Eye (tissue), 1 donor: ENCODE measurements at regions not wholly inside any gene's neighbourhood (a gene's known extent, or its start where the extent isn't known, plus 50 kb on each side); places are given as distances from the start of the nearest gene placed in this dataset.

Experiments
- DNase-seq: peaks from one replicate; pipeline ENCODE4 v3.0.0-alpha.2; 2015

GRCh38 chr17:13403982-13404946 lies 197.5 kb downstream of the HS3ST3A1 start:
- peak; percentile 24 for DNase-seq

- DNase-seq, result no peak
Measured at GRCh38 chr17:13400491-13400890, 201.2 kb downstream of the HS3ST3A1 start.

GRCh38 chr17:13398853-13399252 lies 202.9 kb downstream of the HS3ST3A1 start:
- DNase-seq, result peak; percentile 58

- DNase-seq, result no peak
Measured at GRCh38 chr17:13398091-13398490, 203.6 kb downstream of the HS3ST3A1 start.

GRCh38 chr17:13395862-13396261 lies 205.9 kb downstream of the HS3ST3A1 start:
- no peak for DNase-seq

DNA sequence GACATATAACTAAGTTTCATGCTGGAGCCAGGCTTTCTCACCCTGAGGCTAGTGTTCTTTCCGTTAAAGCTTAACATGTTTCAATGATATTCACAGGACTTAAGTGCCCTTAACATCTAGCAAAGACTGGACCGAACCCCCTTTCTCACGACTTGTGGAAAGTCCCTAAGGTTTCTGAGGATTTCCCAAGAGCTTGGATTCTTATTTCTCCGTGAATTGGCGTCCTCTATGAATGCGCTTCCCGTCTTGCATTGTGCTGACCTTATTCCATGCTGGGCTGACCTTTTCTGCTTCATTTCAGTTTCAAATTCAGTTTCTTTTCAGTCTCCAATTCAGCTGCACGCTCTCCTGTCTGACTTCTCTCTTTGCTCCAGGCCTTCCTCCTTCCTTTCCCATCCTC lies 206.4 kb downstream of the HS3ST3A1 start:
- peak; percentile 69 for DNase-seq

DNA sequence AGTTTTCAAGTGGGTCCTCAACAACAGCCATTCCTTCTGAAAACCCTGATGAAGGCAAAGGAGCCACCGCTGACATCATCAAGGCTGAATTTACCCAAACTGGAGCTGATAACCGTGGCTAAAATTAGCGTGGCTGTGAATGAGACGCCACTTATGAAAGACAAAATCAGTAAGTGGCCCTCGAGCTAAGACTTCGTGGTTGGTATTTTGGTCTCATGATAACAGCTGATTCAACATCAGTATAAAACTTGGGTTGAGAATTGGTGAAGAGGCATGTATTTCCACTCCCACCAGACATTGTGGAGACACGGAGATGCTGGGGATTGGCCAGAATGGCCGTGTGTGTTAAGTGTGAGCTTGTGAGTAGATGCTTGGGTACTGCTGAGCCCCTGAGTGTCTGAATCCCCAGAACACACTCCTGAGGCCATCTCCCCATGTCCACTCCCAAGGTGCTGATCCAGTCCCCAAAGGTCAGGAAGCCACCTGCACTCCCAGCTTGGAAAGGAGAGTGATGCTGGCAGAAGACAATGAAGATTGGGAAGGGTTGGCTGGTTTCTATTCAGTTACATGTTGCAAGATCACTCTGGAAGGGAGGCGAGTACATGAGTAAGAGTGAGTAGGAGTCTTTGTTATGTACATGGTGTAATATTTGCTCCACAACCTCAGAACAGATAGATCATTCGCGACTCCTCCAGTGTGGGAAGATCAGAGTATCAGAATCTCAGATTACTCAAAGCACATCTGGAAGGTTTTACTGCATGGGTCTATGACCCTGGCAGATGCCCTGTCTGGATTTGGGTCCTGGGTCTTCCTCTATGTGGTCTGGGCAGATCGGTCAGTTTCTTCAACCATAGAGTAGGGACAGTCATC lies 207.7 kb downstream of the HS3ST3A1 start:
- DNase-seq, result no peak

- DNase-seq, result no peak
Measured at GRCh38 chr17:13387952-13388351, 213.8 kb downstream of the HS3ST3A1 start.

DNA sequence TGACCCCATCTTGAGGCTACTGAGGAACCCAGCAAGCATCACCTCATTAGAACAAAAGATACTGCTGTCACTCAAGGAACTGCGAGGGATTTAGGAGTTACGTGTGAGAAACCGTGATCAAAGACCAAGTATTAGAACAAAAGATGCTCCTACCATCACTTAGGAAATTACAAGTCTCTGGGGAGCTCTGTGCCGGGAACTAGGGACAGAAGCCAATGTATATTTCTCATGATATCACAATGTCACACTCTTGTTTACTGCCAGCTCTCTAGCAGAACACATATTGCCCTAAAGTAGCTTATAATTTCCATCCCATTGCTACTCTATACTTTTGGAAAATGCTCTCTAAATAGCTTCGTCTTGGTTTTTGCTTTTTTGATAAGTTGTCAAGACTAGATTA lies 214.5 kb downstream of the HS3ST3A1 start:
- DNase-seq, result no peak

GRCh38 chr17:13385481-13385911 lies 216.2 kb downstream of the HS3ST3A1 start:
- no peak for DNase-seq

- no peak for DNase-seq
Measured at GRCh38 chr17:13384626-13385025, 217.1 kb downstream of the HS3ST3A1 start.

GRCh38 chr17:13378361-13378760 lies 223.4 kb downstream of the HS3ST3A1 start:
- no peak for DNase-seq

DNA sequence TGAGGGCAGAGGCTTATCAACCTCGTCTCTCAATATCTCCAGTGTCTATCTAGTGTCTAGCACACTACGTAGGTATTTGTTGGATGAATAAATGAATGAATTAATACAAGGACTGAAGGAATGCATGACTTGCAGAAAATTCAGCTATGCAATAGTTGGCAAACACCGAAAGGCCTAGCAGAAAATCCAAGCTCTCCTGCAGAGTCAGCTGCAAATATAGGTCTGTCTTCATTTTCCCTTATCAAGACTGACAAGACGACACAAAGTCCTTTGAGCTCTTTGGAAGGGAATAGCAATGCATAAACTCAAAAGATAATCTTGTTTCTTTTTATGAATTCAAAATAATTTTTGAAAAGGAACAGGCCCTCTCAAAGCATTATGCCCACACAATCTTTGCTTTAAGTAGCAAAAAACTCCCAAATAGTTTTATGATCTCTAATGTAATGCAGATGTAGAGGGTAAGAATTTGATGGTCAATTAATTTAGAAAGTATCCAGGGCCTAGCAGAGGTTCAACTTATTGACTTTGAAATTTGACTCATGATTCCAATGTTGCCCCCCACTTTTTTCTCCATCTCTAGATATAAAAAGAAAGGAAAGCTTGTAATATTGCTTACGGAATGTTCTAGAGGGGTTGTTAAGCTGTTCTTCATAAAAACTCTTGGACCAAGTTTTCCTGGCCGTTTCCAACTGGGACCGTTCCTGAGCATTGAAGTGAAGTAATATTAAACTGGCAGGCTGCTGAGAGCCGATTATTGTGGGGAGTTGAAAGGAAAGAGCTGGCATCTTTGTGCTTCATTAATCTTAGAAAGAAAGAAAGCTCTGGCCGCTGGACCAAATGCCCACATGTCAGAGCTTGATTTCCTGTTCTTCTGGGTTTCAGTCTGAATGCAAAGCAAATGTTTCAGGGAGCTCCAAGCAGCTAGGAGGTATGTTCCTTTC lies 227.3 kb downstream of the HS3ST3A1 start:
- peak; percentile 54 for DNase-seq

DNA sequence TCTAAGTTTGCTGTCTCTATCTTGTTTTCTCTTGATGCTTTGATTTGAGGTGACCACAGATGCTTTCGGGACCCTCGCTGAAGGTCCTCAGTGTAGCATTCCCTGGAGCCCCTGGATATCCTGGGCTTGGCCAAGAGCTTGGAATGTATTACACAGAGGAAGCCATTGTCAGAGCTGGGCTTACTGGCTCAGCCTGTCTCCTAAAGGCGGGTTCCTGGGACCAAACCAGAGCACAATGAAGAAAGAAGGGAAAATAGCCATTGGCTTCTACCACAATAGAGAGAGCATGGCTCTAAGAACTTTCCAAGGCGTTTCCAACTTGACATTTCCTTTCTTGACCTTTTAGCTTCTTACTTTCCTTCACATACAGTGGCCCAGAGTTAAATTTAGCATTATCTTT lies 229.3 kb downstream of the HS3ST3A1 start:
- no peak for DNase-seq

DNA sequence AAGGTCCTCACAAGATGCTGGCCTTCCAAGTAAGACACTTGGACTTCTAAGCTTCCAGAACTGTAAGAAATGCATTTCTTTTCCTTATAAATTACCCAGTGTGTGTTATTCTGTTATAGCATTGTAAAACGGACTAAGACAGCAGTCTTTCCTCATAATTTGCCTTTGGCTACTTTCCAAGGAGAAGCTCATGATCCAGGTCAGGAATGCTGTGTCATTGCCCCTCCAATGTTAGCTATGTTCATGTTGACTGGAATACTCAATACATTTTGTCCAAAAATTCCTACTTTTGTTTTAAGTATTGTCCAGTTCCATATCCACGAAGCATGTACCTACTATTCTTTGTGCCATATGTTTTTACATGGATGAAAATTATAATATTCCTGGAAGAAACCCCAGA lies 234.6 kb downstream of the HS3ST3A1 start:
- DNase-seq, result no peak

- no peak for DNase-seq
Measured at GRCh38 chr17:13365331-13365730, 236.4 kb downstream of the HS3ST3A1 start.

GRCh38 chr17:13363771-13364170 lies 238.0 kb downstream of the HS3ST3A1 start:
- no peak for DNase-seq

DNA sequence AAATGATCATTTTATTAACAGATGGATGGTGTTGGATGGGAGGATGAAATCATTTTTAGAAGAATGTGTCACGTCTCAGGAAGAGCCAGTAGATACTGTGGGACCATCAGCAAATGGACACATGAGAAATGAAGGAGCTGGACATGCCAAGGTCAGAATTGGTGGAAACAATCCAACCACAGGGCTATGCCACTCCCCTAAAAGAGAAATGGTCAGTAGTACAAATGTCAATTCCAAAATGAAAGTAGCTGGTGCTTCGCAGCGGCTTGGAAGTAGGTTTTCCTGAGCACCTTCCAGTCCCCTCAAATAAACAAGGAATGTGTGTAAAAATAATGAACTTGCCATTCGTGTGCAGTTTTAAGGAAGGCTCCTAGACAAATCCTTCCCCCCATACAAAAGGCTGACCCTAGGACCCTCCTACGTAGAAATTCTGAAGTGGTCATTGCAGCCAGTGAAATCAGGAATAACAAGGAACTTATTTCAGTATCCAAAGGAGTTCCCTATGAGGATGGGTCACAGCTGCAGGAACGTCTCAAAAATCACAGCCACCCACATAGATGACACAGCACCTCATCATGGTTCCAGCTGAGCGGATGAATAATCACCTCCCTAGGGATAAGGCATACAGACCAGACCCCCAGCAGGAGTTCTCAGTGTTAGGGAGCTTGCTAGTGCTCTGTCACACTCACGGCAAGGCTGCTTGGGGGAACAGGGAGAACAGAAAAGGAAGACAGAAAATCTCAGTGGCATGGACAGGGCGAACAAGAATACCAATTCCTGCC lies 239.2 kb downstream of the HS3ST3A1 start:
- peak; percentile 26 for DNase-seq

DNA sequence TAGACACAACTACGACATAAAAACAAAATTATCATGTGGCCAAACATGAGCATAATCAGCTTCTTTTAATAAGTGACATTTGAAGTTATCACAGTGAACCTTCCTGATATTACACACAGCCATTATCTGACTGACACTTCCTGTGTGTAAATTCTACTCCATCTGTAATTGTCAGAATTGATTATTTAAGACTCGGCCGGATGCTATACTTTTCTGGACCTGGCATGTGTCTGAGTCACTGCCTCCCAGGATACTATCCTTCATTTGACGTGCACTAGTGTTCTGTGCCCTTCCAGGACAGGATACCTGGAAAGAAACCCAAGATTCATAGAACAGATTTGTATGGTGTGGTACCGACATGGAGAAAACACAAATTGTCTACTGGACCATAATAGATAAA lies 242.0 kb downstream of the HS3ST3A1 start:
- DNase-seq, result no peak

DNA sequence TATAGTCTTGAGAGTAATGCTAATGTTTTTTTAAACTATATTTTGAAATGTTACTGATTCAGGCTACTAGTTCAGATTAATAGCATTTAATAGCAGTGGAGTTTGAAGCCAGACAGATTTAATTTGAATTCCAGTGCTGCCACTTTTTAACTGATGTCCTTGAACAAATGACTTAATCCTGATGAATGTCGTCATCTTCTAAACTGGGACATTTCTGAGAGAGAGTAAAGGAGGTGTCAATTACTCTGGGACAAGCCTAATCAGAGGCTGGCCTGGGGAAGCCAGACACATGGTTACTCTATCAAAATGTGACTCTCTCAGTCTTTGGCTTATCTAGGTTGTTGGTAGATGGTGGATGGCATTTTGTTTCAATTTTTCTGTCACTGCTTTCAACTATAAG lies 246.7 kb downstream of the HS3ST3A1 start:
- no peak for DNase-seq

- DNase-seq, result peak; percentile 15
Measured at GRCh38 chr17:13353590-13353989, 248.1 kb downstream of the HS3ST3A1 start.
